Fibroblast of lung (primary cell): ENCODE measurements at regions not wholly inside any gene's neighbourhood (a gene's known extent, or its start where the extent isn't known, plus 50 kb on each side); places are given as distances from the start of the nearest gene placed in this dataset.

Experiments
- DNase-seq, 2 donors: peaks; one replicate each; pipeline versions ENCODE4 v3.0.0 to v3.0.0-alpha.2; 2010; ENCODE audit warnings: low read depth in 2 of 2
- H2AFZ ChIP-seq: 2 replicates; pipeline ENCODE4 v1.5.1; 2012; ENCODE audit warnings: low read length, control low read depth, inconsistent platforms
- H3K27ac ChIP-seq: 2 replicates; pipeline ENCODE4 v1.5.1; 2011; ENCODE audit warnings: low read length, control low read depth; ENCODE audit not compliant: insufficient read depth
- H3K27me3 ChIP-seq: 2 replicates; pipeline ENCODE4 v1.5.1; 2011; ENCODE audit warnings: mild to moderate bottlenecking, low read length; ENCODE audit not compliant: control insufficient read depth, insufficient read depth
- H3K36me3 ChIP-seq: 2 replicates; pipeline ENCODE4 v1.5.1; 2011; ENCODE audit warnings: low read length; ENCODE audit not compliant: control insufficient read depth, insufficient read depth
- H3K4me1 ChIP-seq: 2 replicates; pipeline ENCODE4 v1.5.1; 2011; ENCODE audit warnings: low read length; ENCODE audit not compliant: control insufficient read depth, insufficient read depth; ENCODE audit errors: extremely low read depth
- H3K4me2 ChIP-seq: 2 replicates; pipeline ENCODE4 v1.5.1; 2011; ENCODE audit warnings: low read length, control low read depth; ENCODE audit not compliant: insufficient read depth; ENCODE audit errors: extremely low read depth
- H3K4me3 ChIP-seq, 4 experiments: fragments of 200-600 bp in 1 of 4; sonication (generic) in 1 of 4; replicated peaks in 1 of 4; 2 replicates each; pipeline ENCODE4 v1.5.1; 2011 to 2016; ENCODE audit warnings: low read length in 4 of 4, low read depth in 3 of 4, mild to moderate bottlenecking in 3 of 4, control low read depth in 2 of 4, inconsistent platforms in 1 of 4, mixed read lengths in 1 of 4; ENCODE audit not compliant: insufficient read depth in 1 of 4; ENCODE audit errors: control extremely low read depth in 1 of 4
- H3K79me2 ChIP-seq: 2 replicates; pipeline ENCODE4 v1.5.1; 2012; ENCODE audit warnings: mild to moderate bottlenecking, low read length, inconsistent platforms; ENCODE audit not compliant: control insufficient read depth, insufficient read depth
- H3K9ac ChIP-seq: 2 replicates; pipeline ENCODE4 v1.5.1; 2011; ENCODE audit warnings: mild to moderate bottlenecking, low read length, control low read depth; ENCODE audit not compliant: insufficient read depth
- H3K9me3 ChIP-seq: 2 replicates; pipeline ENCODE4 v1.5.1; 2012; ENCODE audit warnings: low read depth, low read length; ENCODE audit not compliant: control insufficient read depth, insufficient read depth
- H4K20me1 ChIP-seq: 2 replicates; pipeline ENCODE4 v1.5.1; 2011; ENCODE audit warnings: low read length; ENCODE audit not compliant: control insufficient read depth, insufficient read depth; ENCODE audit errors: extremely low read depth
- EZH2 ChIP-seq: IDR thresholded peaks from 2 replicates; pipeline ENCODE4 v1.5.1; 2012; ENCODE audit warnings: low read length, control low read depth, mild to moderate bottlenecking; ENCODE audit errors: missing control alignments
- TF ChIP-seq, protein P1 (sequence below), 2 donors: IDR thresholded peaks in 1 of 2; conservative IDR thresholded peaks in 1 of 2; 1 replicate in 1 of 2; 2 replicates in 1 of 2; pipeline ENCODE4 v1.5.1; 2011 to 2012; ENCODE audit warnings: low read length in 2 of 2, control low read depth in 1 of 2, inconsistent platforms in 1 of 2, low read depth in 1 of 2, mild to moderate bottlenecking in 1 of 2

- Histone ChIP-seq H4K20me1 (no peaks in the 10 kb centered on the region), H3K9ac (no peak overlapping the region), H3K79me2 (no peaks in the 10 kb centered on the region), H3K27me3 (no peaks in the 10 kb centered on the region), H3K4me3 (no peak overlapping the region), H3K4me1 (no peaks in the 10 kb centered on the region), H3K36me3 (no peaks in the 10 kb centered on the region), H3K9me3 (no peaks in the 10 kb centered on the region), H3K4me2 (no peak overlapping the region), H2AFZ (no peak overlapping the region), H3K27ac (no peak overlapping the region)
- DNase-seq: no peak
- TF ChIP-seq EZH2: no peak
- TF ChIP-seq, protein P1, sequence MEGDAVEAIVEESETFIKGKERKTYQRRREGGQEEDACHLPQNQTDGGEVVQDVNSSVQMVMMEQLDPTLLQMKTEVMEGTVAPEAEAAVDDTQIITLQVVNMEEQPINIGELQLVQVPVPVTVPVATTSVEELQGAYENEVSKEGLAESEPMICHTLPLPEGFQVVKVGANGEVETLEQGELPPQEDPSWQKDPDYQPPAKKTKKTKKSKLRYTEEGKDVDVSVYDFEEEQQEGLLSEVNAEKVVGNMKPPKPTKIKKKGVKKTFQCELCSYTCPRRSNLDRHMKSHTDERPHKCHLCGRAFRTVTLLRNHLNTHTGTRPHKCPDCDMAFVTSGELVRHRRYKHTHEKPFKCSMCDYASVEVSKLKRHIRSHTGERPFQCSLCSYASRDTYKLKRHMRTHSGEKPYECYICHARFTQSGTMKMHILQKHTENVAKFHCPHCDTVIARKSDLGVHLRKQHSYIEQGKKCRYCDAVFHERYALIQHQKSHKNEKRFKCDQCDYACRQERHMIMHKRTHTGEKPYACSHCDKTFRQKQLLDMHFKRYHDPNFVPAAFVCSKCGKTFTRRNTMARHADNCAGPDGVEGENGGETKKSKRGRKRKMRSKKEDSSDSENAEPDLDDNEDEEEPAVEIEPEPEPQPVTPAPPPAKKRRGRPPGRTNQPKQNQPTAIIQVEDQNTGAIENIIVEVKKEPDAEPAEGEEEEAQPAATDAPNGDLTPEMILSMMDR (conservative IDR thresholded peaks at IDR 0.05 in 1 of 2, IDR thresholded peaks at IDR 0.05 in 1 of 2; ENCODE audit: low read depth in 1 of 2, low read length in 2 of 2): no peak
These were observed 385.2 kb upstream of the ARID1B start for GRCh38 chr6:156391977-156392376.

DNA sequence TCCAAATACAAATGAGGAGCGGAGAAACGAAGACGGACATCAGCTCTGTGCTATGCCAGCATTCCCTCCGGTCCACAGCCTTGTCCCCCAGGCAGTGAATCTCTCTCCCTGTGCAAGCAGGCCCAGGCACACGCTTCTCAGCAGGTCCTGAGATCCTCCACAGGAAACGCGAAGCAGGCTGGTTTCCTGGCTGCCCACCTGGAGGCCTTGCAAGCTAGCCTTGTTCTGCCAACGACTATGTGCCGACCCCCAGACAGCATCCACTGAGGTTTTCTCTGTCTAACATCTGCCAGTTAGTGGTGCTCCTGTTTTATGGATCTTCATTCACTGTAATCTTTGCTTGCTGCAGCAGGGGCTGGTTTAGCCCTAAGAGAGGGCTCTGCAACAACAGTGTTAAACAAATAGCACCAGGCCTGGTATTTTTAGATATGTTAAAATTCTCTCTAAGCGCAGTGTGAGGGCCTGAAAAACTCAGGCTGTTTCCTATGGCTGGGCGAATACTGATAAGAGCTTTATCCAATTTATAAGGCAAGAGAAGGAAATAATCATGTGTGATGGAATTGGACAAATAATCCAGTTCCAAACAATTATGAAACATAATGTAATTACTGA is 386.0 kb upstream of the ARID1B start:
- H3K4me2 ChIP-seq: no peak overlapping the region
- H3K36me3 ChIP-seq: no peaks in the 10 kb centered on the region
- H3K27me3 ChIP-seq: no peaks in the 10 kb centered on the region
- TF ChIP-seq, protein P1 (conservative IDR thresholded peaks at IDR 0.05 in 1 of 2, IDR thresholded peaks at IDR 0.05 in 1 of 2; ENCODE audit: low read depth in 1 of 2, low read length in 2 of 2): no peak
- TF ChIP-seq EZH2: no peak
- H4K20me1 ChIP-seq: no peaks in the 10 kb centered on the region
- no peak overlapping the region for H3K4me3 ChIP-seq
- H3K27ac ChIP-seq: no peak overlapping the region
- no peak overlapping the region for H2AFZ ChIP-seq
- no peak overlapping the region for H3K9ac ChIP-seq
- no peak for DNase-seq
- H3K9me3 ChIP-seq: no peaks in the 10 kb centered on the region
- no peaks in the 10 kb centered on the region for H3K79me2 ChIP-seq
- H3K4me1 ChIP-seq: no peaks in the 10 kb centered on the region

- H3K27me3 ChIP-seq: no peaks in the 10 kb centered on the region
- DNase-seq: no peak
- no peaks in the 10 kb centered on the region for H3K4me1 ChIP-seq
- TF ChIP-seq EZH2: no peak
- TF ChIP-seq, protein P1 (conservative IDR thresholded peaks at IDR 0.05 in 1 of 2, IDR thresholded peaks at IDR 0.05 in 1 of 2; ENCODE audit: low read depth in 1 of 2, low read length in 2 of 2): no peak
- H3K27ac ChIP-seq: no peak overlapping the region
- H3K36me3 ChIP-seq: no peaks in the 10 kb centered on the region
- H4K20me1 ChIP-seq: no peaks in the 10 kb centered on the region
- no peak overlapping the region for H3K4me3 ChIP-seq
- H3K9ac ChIP-seq: no peak overlapping the region
- no peaks in the 10 kb centered on the region for H3K79me2 ChIP-seq
- no peak overlapping the region for H2AFZ ChIP-seq
- no peaks in the 10 kb centered on the region for H3K9me3 ChIP-seq
- H3K4me2 ChIP-seq: no peak overlapping the region
These were observed 386.6 kb upstream of the ARID1B start for GRCh38 chr6:156390621-156391020.
